Upper lobe of left lung (tissue), 6 donors: ENCODE measurements at regions not wholly inside any gene's neighbourhood (a gene's known extent, or its start where the extent isn't known, plus 50 kb on each side); places are given as distances from the start of the nearest gene placed in this dataset.
"Not testable (repeated sequence)": the region's sequence is repeated elsewhere in the genome, so short reads cannot be mapped to it uniquely, and the experiment has no call there.

ENCODE experiments used
- ATAC-seq, 2 donors: fragments of 200-7000 bp; cut with Tn5 transposase; one replicate each; pipeline ENCODE4 v1.9.1; 2022; ENCODE audit warnings: mild to moderate bottlenecking in 2 of 2, moderate library complexity in 2 of 2; ENCODE audit not compliant: low FRiP score in 2 of 2
- DNase-seq, 2 donors: peaks; one replicate each; pipeline ENCODE4 v3.0.0-alpha.2; 2019 to 2020
- H3K27ac ChIP-seq, 4 donors: fragments of 200-600 bp; sonication (generic); one replicate each; pipeline ENCODE4 v1.5.1; 2016 to 2019
- H3K27me3 ChIP-seq, 4 donors: fragments of 200-600 bp; sonication (generic); one replicate each; pipeline ENCODE4 v1.5.1; 2017 to 2019
- H3K36me3 ChIP-seq, 4 donors: fragments of 200-600 bp; sonication (generic); one replicate each; pipeline ENCODE4 v1.5.1; 2016 to 2019
- H3K4me1 ChIP-seq, 4 donors: fragments of 200-600 bp; sonication (generic); one replicate each; pipeline ENCODE4 v1.5.1; 2018 to 2019
- H3K4me3 ChIP-seq, 4 donors: fragments of 200-600 bp; sonication (generic); one replicate each; pipeline ENCODE4 v1.5.1; 2017 to 2019; ENCODE audit warnings: mild to moderate bottlenecking in 2 of 4, moderate library complexity in 1 of 4
- H3K9me3 ChIP-seq, 4 donors: fragments of 200-600 bp; sonication (generic); one replicate each; pipeline ENCODE4 v1.5.1; 2018 to 2019
- EP300 ChIP-seq, 4 donors: sonication (generic); formaldehyde crosslinking; IDR thresholded peaks; one replicate each; pipeline ENCODE4 v1.5.1; 2017; ENCODE audit warnings: antibody characterized with exemption in 4 of 4, control low read depth in 2 of 4
- POLR2A ChIP-seq, 4 donors: fragments of 450-650 bp; IDR thresholded peaks; one replicate each; pipeline ENCODE4 v1.5.1; 2016 to 2017; ENCODE audit warnings: antibody characterized with exemption in 4 of 4, mild to moderate bottlenecking in 2 of 4
- POLR2AphosphoS5 ChIP-seq, 2 donors: sonication (generic); formaldehyde crosslinking; IDR thresholded peaks; one replicate each; pipeline ENCODE4 v1.5.1; 2017; ENCODE audit warnings: antibody characterized with exemption in 2 of 2
- WGBS, 2 donors: methylation state at CpG; one replicate each; pipeline ENCODE4 v1.1.5; 2017 to 2018; 5-methylcytosine and 5-hydroxymethylcytosine counted together
- TF ChIP-seq, protein P1 (sequence below), 6 experiments: fragments of 450-650 bp in 4 of 6; fragments of 200-600 bp in 2 of 6; sonication (generic) in 2 of 6; IDR thresholded peaks; one replicate each; pipeline ENCODE4 v1.5.1; 2016 to 2019; ENCODE audit warnings: antibody characterized with exemption in 6 of 6
- donor health status: DM: no; HTN: no; CAD: no; lungs with moderate emphysema.
- donor health status: DM: no; HTN: yes; CAD: no; lungs with severe emphysema.

DNA sequence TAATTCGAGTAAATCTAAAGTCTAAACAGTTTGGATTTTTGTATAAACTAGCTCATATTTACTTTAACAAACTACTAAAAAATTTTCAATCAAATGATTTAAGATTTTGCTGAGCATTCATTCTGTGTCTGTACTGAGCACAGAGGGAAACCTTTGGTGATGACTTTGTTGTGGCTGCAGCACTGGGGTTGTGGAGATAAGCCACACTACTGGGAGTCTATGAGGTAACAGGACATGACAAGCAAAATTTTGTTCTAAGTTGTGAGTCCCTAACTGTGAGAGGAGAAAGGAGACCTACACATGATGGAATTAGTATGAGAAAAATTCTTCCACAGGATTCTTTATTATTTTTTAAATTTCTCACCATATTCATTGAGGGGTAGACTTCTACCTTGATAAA, 933.7 kb upstream of the LRATD1 start:
- no peak overlapping the region for H3K4me3 ChIP-seq
- DNase-seq (no peak), ATAC-seq (no peak)
- no peak overlapping the region for H3K27ac ChIP-seq
- H3K9me3 ChIP-seq = no peaks in the 10 kb centered on the region
- H3K27me3 ChIP-seq = peaks cover 0 to 1% (median 0%) of the 10 kb centered on the region in 4 donors
- H3K4me1 ChIP-seq = no peaks in the 10 kb centered on the region
- 27 to 40% methylated on average over 1 of the region's 1 CpG for WGBS, 2 donors
- TF ChIP-seq, protein P1, sequence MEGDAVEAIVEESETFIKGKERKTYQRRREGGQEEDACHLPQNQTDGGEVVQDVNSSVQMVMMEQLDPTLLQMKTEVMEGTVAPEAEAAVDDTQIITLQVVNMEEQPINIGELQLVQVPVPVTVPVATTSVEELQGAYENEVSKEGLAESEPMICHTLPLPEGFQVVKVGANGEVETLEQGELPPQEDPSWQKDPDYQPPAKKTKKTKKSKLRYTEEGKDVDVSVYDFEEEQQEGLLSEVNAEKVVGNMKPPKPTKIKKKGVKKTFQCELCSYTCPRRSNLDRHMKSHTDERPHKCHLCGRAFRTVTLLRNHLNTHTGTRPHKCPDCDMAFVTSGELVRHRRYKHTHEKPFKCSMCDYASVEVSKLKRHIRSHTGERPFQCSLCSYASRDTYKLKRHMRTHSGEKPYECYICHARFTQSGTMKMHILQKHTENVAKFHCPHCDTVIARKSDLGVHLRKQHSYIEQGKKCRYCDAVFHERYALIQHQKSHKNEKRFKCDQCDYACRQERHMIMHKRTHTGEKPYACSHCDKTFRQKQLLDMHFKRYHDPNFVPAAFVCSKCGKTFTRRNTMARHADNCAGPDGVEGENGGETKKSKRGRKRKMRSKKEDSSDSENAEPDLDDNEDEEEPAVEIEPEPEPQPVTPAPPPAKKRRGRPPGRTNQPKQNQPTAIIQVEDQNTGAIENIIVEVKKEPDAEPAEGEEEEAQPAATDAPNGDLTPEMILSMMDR (IDR thresholded peaks at IDR 0.05) = no peak
- TF ChIP-seq EP300 (IDR thresholded peaks at IDR 0.05) = no peak
- no peak for TF ChIP-seq POLR2A (IDR thresholded peaks at IDR 0.05)
- no peak for TF ChIP-seq POLR2AphosphoS5 (IDR thresholded peaks at IDR 0.05)
- no peaks in the 10 kb centered on the region for H3K36me3 ChIP-seq

DNA sequence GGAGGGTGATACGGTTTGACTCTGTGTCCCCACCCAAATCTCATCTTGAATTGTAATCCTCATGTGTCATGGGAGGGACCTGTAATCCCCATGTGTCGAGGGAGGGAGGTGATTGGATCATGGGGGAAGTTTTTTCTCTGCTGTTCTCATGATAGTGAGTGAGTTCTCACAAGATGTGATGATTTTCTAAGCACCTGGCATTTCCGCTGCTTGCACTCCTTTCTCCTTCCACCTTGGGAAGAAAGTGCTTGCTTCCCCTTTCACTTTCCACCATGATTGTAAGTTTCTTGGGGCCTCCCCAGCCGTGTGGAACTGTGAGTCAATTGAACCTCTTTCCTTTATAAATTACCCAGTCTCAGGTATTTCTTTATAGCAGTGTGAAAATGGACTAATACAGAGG, 932.6 kb upstream of the LRATD1 start:
- not testable (repeated sequence) for ATAC-seq, H3K4me3 ChIP-seq, DNase-seq, H3K27me3 ChIP-seq, H3K36me3 ChIP-seq, H3K27ac ChIP-seq, H3K4me1 ChIP-seq, H3K9me3 ChIP-seq
- 61 to 70% methylated on average over 4 of the region's 4 CpGs for WGBS, 2 donors

DNA sequence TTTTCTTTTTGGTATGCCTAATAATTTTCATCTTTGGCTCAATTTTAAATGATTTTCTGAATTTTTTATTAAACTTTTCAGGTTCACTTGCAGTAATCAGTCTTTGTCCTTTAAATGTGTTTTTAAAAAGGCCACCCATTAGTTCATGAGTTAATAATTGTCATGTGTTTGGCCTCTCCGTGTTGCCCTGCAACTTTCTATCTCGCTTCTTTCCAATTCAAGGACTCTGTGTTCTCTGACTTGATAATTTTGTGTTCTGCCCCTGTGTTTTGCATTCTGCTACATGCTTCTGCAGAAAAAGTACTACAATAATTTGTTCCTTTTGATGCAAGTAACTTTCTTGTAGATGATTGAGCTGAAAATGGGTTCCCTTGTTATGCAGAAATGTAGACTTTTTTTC, 921.4 kb upstream of the LRATD1 start:
- no peak overlapping the region for H3K27ac ChIP-seq
- no peak for DNase-seq
- 73% methylated on average over 2 of the region's 2 CpGs for WGBS, 2 donors
- H3K4me1 ChIP-seq = no peaks in the 10 kb centered on the region
- TF ChIP-seq, protein P1 (IDR thresholded peaks at IDR 0.05) = no peak
- TF ChIP-seq POLR2A (IDR thresholded peaks at IDR 0.05) = no peak
- TF ChIP-seq POLR2AphosphoS5 (IDR thresholded peaks at IDR 0.05) = no peak
- no peak for TF ChIP-seq EP300 (IDR thresholded peaks at IDR 0.05)
- H3K4me3 ChIP-seq = no peak overlapping the region
- no peaks in the 10 kb centered on the region for H3K36me3 ChIP-seq
- no peaks in the 10 kb centered on the region for H3K9me3 ChIP-seq
- H3K27me3 ChIP-seq = no peaks in the 10 kb centered on the region
- no peak for ATAC-seq

DNA sequence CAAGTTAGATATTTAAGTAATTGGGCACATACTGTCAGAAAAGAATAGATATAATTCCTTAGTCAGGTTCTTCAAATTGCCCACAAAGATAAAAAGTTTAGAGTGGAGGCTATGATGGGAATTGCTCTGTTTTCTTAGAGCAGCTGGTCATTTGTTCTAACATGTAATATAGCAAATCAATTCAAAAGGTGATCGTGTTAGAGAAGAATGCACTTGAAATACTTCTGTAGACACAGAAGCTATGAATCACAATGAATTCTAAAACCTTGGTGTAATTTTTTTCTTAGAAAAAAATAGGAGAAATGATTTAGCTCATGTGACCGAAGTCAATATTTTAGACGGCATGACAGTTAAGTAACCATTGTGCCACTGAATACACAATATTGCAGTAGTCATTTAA, 918.1 kb upstream of the LRATD1 start:
- Histone ChIP-seq H3K27me3 (no peaks in the 10 kb centered on the region), H3K27ac (no peak overlapping the region), H3K4me1 (no peaks in the 10 kb centered on the region), H3K9me3 (no peaks in the 10 kb centered on the region), H3K36me3 (no peaks in the 10 kb centered on the region), H3K4me3 (no peak overlapping the region)
- ATAC-seq (no peak), DNase-seq (no peak)
- WGBS, 2 donors = 87 to 93% methylated on average over 3 of the region's 3 CpGs
- TF ChIP-seq POLR2A (IDR thresholded peaks at IDR 0.05) (no peak), POLR2AphosphoS5 (IDR thresholded peaks at IDR 0.05) (no peak), EP300 (IDR thresholded peaks at IDR 0.05) (no peak)
- TF ChIP-seq, protein P1 (IDR thresholded peaks at IDR 0.05) = no peak

DNA sequence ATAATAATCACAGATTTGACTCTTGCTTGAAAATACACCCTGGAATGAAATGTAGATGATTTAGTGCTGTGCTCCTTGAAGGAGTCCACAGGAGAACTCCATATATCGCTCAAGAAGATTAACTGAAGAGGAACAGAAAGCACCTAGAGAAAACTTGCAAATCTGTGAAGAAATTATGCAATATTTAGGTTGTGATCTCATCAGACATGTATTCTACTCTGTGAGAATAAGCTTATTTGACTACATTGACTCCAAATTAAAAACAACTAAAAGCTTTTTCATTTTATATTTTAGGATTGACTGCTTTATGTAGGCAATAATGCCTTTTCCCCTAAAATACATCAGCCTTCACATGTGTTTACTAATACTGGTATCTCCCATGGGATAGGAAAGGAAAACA, 906.6 kb upstream of the LRATD1 start:
- 69 to 81% methylated on average over 1 of the region's 1 CpG for WGBS, 2 donors
- no peaks in the 10 kb centered on the region for H3K27me3 ChIP-seq
- H3K36me3 ChIP-seq = no peaks in the 10 kb centered on the region
- DNase-seq = no peak
- TF ChIP-seq, protein P1 (IDR thresholded peaks at IDR 0.05) = no peak
- TF ChIP-seq EP300 (IDR thresholded peaks at IDR 0.05) = no peak
- no peak for TF ChIP-seq POLR2A (IDR thresholded peaks at IDR 0.05)
- no peak for TF ChIP-seq POLR2AphosphoS5 (IDR thresholded peaks at IDR 0.05)
- H3K4me3 ChIP-seq = no peak overlapping the region
- no peak overlapping the region for H3K27ac ChIP-seq
- H3K4me1 ChIP-seq = no peaks in the 10 kb centered on the region
- H3K9me3 ChIP-seq = no peaks in the 10 kb centered on the region
- no peak for ATAC-seq
